NCI-H187 (cell line): ENCODE measurements at regions not wholly inside any gene's neighbourhood (a gene's known extent, or its start where the extent isn't known, plus 50 kb on each side); places are given as distances from the start of the nearest gene placed in this dataset.

Experiments
- DNase-seq, 2 experiments: peaks; one replicate each; lab custom pipeline; 2025; lab: John Stamatoyannopoulos, UW

- no peak for DNase-seq
Observed at GRCh38 chr12:116456330-116457082, 102.7 kb upstream of the MAP1LC3B2 start.

- no peak for DNase-seq
Observed at GRCh38 chr12:116458492-116458891, 100.7 kb upstream of the MAP1LC3B2 start.

GRCh38 chr12:116459011-116459875, 99.9 kb upstream of the MAP1LC3B2 start:
- no peak for DNase-seq

- DNase-seq, result no peak
Observed at GRCh38 chr12:116459916-116460663, 99.1 kb upstream of the MAP1LC3B2 start.

GRCh38 chr12:116461060-116461459, 98.1 kb upstream of the MAP1LC3B2 start:
- DNase-seq, result no peak

GRCh38 chr12:116463366-116463765, 95.8 kb upstream of the MAP1LC3B2 start:
- DNase-seq, result no peak

- no peak for DNase-seq
Observed at GRCh38 chr12:116465407-116465806, 93.8 kb upstream of the MAP1LC3B2 start.

- DNase-seq, result no peak
Observed at GRCh38 chr12:116465856-116466255, 93.3 kb upstream of the MAP1LC3B2 start.

- no peak for DNase-seq
Observed at GRCh38 chr12:116466536-116466935, 92.6 kb upstream of the MAP1LC3B2 start.

GRCh38 chr12:116469344-116469743, 89.8 kb upstream of the MAP1LC3B2 start:
- DNase-seq, result no peak

GRCh38 chr12:116471544-116471943, 87.6 kb upstream of the MAP1LC3B2 start:
- DNase-seq, result no peak

GRCh38 chr12:116472193-116472592, 87.0 kb upstream of the MAP1LC3B2 start:
- DNase-seq, result no peak

GRCh38 chr12:116473416-116473815, 85.8 kb upstream of the MAP1LC3B2 start:
- DNase-seq, result no peak

GRCh38 chr12:116474331-116474730, 84.8 kb upstream of the MAP1LC3B2 start:
- DNase-seq, result no peak

GRCh38 chr12:116474899-116475298, 84.3 kb upstream of the MAP1LC3B2 start:
- DNase-seq, result no peak

- DNase-seq, result no peak
Observed at GRCh38 chr12:116476227-116476822, 82.9 kb upstream of the MAP1LC3B2 start.

GRCh38 chr12:116478243-116478773, 80.9 kb upstream of the MAP1LC3B2 start:
- DNase-seq, result no peak

GRCh38 chr12:116480210-116480810, 78.9 kb upstream of the MAP1LC3B2 start:
- no peak for DNase-seq

GRCh38 chr12:116481726-116482125, 77.5 kb upstream of the MAP1LC3B2 start:
- no peak for DNase-seq

- DNase-seq, result no peak
Observed at GRCh38 chr12:116482179-116482578, 77.0 kb upstream of the MAP1LC3B2 start.

- no peak for DNase-seq
Observed at GRCh38 chr12:116482859-116483258, 76.3 kb upstream of the MAP1LC3B2 start.
